ENCODE measurements at regions not wholly inside any gene's neighbourhood (a gene's known extent, or its start where the extent isn't known, plus 50 kb on each side); places are given as distances from the start of the nearest gene placed in this dataset.

DNA sequence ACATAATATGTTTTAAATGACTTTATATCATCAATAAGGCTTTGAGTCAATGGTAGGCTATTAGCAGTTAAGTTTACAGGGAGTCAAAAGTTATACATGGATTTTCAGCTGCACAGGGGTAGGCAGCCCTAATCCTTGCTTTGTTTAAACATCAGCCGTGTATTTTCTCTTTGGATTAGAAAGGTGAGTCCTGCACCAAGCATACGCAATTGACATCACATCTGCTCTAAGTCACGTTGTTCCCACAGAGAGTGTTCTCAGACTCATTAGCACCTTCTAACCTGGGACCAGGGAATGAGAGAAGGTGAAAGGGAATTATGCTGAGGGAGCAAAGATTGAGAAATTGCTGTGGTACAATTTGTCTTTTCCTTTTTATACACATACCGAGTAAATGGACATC, 148.6 kb upstream of the ZNF804B start:
- ChIA-PET POLR2A (ENCODE audit: low non-redundant PET) (no interaction called here), CTCF (no interaction called here)
- DNase-seq (ENCODE audit: low spot score) = no peak
- H3K4me1 ChIP-seq (ENCODE audit: insufficient read depth, low read length, poor library complexity, severe bottlenecking) = no peaks in the 10 kb centered on the region
- BruUV-seq (replicated peaks) = no TSS peak
- no peaks in the 10 kb centered on the region for H3K9me3 ChIP-seq (ENCODE audit: low read depth, low read length, poor library complexity, severe bottlenecking)
- no peaks in the 10 kb centered on the region for H3K36me3 ChIP-seq (ENCODE audit: insufficient read depth, low read length, poor library complexity, severe bottlenecking)
- intact Hi-C loops (cut with micrococcal nuclease; ENCODE audit: unreplicated experiment) = loop anchor here (10.0 kb wide), 1 partner anchor 64 kb away; no protein-coding TSS in a partner anchor
- no peak overlapping the region for H3K4me3 ChIP-seq (ENCODE audit: low read depth, low read length, poor library complexity, severe bottlenecking)
- no peak overlapping the region for H3K27ac ChIP-seq (ENCODE audit: low read depth, low read length, poor library complexity, severe bottlenecking)
- TF ChIP-seq, protein P1, sequence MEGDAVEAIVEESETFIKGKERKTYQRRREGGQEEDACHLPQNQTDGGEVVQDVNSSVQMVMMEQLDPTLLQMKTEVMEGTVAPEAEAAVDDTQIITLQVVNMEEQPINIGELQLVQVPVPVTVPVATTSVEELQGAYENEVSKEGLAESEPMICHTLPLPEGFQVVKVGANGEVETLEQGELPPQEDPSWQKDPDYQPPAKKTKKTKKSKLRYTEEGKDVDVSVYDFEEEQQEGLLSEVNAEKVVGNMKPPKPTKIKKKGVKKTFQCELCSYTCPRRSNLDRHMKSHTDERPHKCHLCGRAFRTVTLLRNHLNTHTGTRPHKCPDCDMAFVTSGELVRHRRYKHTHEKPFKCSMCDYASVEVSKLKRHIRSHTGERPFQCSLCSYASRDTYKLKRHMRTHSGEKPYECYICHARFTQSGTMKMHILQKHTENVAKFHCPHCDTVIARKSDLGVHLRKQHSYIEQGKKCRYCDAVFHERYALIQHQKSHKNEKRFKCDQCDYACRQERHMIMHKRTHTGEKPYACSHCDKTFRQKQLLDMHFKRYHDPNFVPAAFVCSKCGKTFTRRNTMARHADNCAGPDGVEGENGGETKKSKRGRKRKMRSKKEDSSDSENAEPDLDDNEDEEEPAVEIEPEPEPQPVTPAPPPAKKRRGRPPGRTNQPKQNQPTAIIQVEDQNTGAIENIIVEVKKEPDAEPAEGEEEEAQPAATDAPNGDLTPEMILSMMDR (conservative IDR thresholded peaks at IDR 0.05; ENCODE audit: low read depth, low read length) = no peak
- TF ChIP-seq EZH2 (IDR thresholded peaks at IDR 0.05; ENCODE audit: borderline replicate concordance, low read depth, low read length, poor library complexity, severe bottlenecking) = no peak
- H3K27me3 ChIP-seq (replicated peaks; ENCODE audit: insufficient read depth, low read depth, low read length, poor library complexity) = no peaks in the 10 kb centered on the region

DNA sequence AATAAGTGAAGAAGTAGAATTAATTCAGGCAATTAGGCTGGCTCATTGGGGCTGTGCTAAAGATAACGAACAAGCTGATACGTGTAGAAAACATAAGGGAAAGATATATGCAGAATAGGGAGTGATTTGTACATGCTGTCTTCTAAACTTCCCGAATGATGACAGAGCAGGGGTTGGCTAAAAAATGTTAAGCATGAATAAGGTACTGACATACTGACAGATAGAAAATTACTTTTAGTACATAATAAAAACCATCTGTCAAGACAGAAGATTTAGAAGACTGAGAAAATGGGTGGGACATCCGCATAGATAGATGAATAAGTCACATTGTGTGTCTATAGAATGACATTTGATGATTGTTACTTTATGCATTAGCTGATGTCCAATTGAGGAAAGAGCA, 158.8 kb upstream of the ZNF804B start:
- BruUV-seq (replicated peaks) = no TSS peak
- H3K4me3 ChIP-seq (ENCODE audit: low read depth, low read length, poor library complexity, severe bottlenecking) = no peak overlapping the region
- no peak overlapping the region for H3K27ac ChIP-seq (ENCODE audit: low read depth, low read length, poor library complexity, severe bottlenecking)
- no peak for DNase-seq (ENCODE audit: low spot score)
- H3K27me3 ChIP-seq (replicated peaks; ENCODE audit: insufficient read depth, low read depth, low read length, poor library complexity) = peaks cover 10% of the 10 kb centered on the region
- H3K36me3 ChIP-seq (ENCODE audit: insufficient read depth, low read length, poor library complexity, severe bottlenecking) = no peaks in the 10 kb centered on the region
- TF ChIP-seq EZH2 (IDR thresholded peaks at IDR 0.05; ENCODE audit: borderline replicate concordance, low read depth, low read length, poor library complexity, severe bottlenecking) = no peak
- TF ChIP-seq, protein P1 (conservative IDR thresholded peaks at IDR 0.05; ENCODE audit: low read depth, low read length) = no peak
- H3K4me1 ChIP-seq (ENCODE audit: insufficient read depth, low read length, poor library complexity, severe bottlenecking) = no peaks in the 10 kb centered on the region
- no peaks in the 10 kb centered on the region for H3K9me3 ChIP-seq (ENCODE audit: low read depth, low read length, poor library complexity, severe bottlenecking)
- CTCF ChIA-PET = no interaction called here
- POLR2A ChIA-PET (ENCODE audit: low non-redundant PET) = no interaction called here
- intact Hi-C loops (cut with micrococcal nuclease; ENCODE audit: unreplicated experiment) = no loop called here

DNA sequence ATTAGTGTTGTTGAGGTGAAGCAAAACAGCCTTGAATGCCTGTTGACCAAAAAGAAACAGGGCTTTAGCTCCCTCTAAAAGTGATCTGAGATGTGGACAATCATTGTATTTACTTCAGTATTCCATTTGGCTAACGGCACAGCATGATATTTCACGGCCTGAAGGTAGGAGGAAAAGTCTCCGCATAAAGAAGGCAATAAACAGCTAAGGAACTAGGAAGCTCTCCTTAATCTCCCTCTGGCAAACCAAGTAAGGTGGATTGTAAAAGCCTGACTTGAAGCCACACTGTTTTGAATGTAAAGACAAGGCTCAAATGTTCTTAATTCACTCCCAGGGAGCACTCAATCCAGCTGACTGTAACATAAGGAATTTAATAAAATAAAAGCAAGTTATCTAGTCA, 160.0 kb upstream of the ZNF804B start:
- Histone ChIP-seq H3K27ac (ENCODE audit: low read depth, low read length, poor library complexity, severe bottlenecking) (no peak overlapping the region), H3K36me3 (ENCODE audit: insufficient read depth, low read length, poor library complexity, severe bottlenecking) (no peaks in the 10 kb centered on the region), H3K4me3 (ENCODE audit: low read depth, low read length, poor library complexity, severe bottlenecking) (no peak overlapping the region), H3K27me3 (replicated peaks; ENCODE audit: insufficient read depth, low read depth, low read length, poor library complexity) (peaks cover 10% of the 10 kb centered on the region), H3K9me3 (ENCODE audit: low read depth, low read length, poor library complexity, severe bottlenecking) (no peaks in the 10 kb centered on the region), H3K4me1 (ENCODE audit: insufficient read depth, low read length, poor library complexity, severe bottlenecking) (no peaks in the 10 kb centered on the region)
- CTCF ChIA-PET = no interaction called here
- POLR2A ChIA-PET (ENCODE audit: low non-redundant PET) = no interaction called here
- no peak for TF ChIP-seq EZH2 (IDR thresholded peaks at IDR 0.05; ENCODE audit: borderline replicate concordance, low read depth, low read length, poor library complexity, severe bottlenecking)
- TF ChIP-seq, protein P1 (conservative IDR thresholded peaks at IDR 0.05; ENCODE audit: low read depth, low read length) = no peak
- no peak for DNase-seq (ENCODE audit: low spot score)
- intact Hi-C loops (cut with micrococcal nuclease; ENCODE audit: unreplicated experiment) = no loop called here
- no TSS peak for BruUV-seq (replicated peaks)

All from A673 (cell line).